ENCODE measurements at regions not wholly inside any gene's neighbourhood (a gene's known extent, or its start where the extent isn't known, plus 50 kb on each side); places are given as distances from the start of the nearest gene placed in this dataset.

- no peak for TF ChIP-seq CTCF (IDR thresholded peaks at IDR 0.05; ENCODE audit: insufficient read depth in 1 of 2, low read depth in 1 of 2, low read length in 1 of 2, severe bottlenecking in 1 of 2, unreplicated experiment in 1 of 2)
- no peak overlapping the region for H3K27ac Mint-ChIP-seq (ENCODE audit: unreplicated experiment)
Observed at GRCh38 chr5:50562694-50563093, 103.7 kb upstream of the PARP8 start.

GRCh38 chr5:50564079-50564478 lies 102.4 kb upstream of the PARP8 start:
- Histone ChIP-seq H3K4me3 (ENCODE audit: low read depth, low read length) (no peak overlapping the region), H3K36me3 (ENCODE audit: control insufficient read depth, insufficient read depth, low read length) (no peaks in the 10 kb centered on the region), H3K4me1 (no peaks in the 10 kb centered on the region), H3K27me3 (replicated peaks; ENCODE audit: control insufficient read depth, insufficient read depth, low read length) (no peaks in the 10 kb centered on the region), H3K9me3 (no peaks in the 10 kb centered on the region)
- intact Hi-C loops (cut with micrococcal nuclease; ENCODE audit: unreplicated experiment): no loop called here
- Mint-ChIP-seq H3K4me1 (ENCODE audit: low read depth, unreplicated experiment) (no peaks in the 10 kb centered on the region), H3K27ac (ENCODE audit: unreplicated experiment) (no peak overlapping the region), H3K9me3 (ENCODE audit: unreplicated experiment) (no peaks in the 10 kb centered on the region), H3K27me3 (ENCODE audit: insufficient read depth, unreplicated experiment) (no peaks in the 10 kb centered on the region), H3K4me3 (ENCODE audit: unreplicated experiment) (no peak overlapping the region), H3K36me3 (ENCODE audit: insufficient read depth, unreplicated experiment) (no peaks in the 10 kb centered on the region)
- no peak for DNase-seq
- no peak for TF ChIP-seq CTCF (IDR thresholded peaks at IDR 0.05; ENCODE audit: insufficient read depth in 1 of 2, low read depth in 1 of 2, low read length in 1 of 2, severe bottlenecking in 1 of 2, unreplicated experiment in 1 of 2)
- BruUV-seq (replicated peaks): no TSS peak
- ChIA-PET CTCF (no interaction called here), POLR2A (no interaction called here)

More at GRCh38 chr5:50562694-50563093, 103.7 kb upstream of the PARP8 start:
- no peaks in the 10 kb centered on the region for H3K27me3 ChIP-seq (replicated peaks; ENCODE audit: control insufficient read depth, insufficient read depth, low read length)
- no peaks in the 10 kb centered on the region for H3K36me3 Mint-ChIP-seq (ENCODE audit: insufficient read depth, unreplicated experiment)
- no peak overlapping the region for H3K4me3 Mint-ChIP-seq (ENCODE audit: unreplicated experiment)
- no peaks in the 10 kb centered on the region for H3K36me3 ChIP-seq (ENCODE audit: control insufficient read depth, insufficient read depth, low read length)
- DNase-seq: no peak
- H3K4me3 ChIP-seq (ENCODE audit: low read depth, low read length): no peak overlapping the region
- POLR2A ChIA-PET: no interaction called here
- no peaks in the 10 kb centered on the region for H3K4me1 Mint-ChIP-seq (ENCODE audit: low read depth, unreplicated experiment)
- no TSS peak for BruUV-seq (replicated peaks)
- CTCF ChIA-PET: no interaction called here
- H3K4me1 ChIP-seq: no peaks in the 10 kb centered on the region
- no peaks in the 10 kb centered on the region for H3K27me3 Mint-ChIP-seq (ENCODE audit: insufficient read depth, unreplicated experiment)
- H3K9me3 ChIP-seq: no peaks in the 10 kb centered on the region
- no peaks in the 10 kb centered on the region for H3K9me3 Mint-ChIP-seq (ENCODE audit: unreplicated experiment)
- intact Hi-C loops (cut with micrococcal nuclease; ENCODE audit: unreplicated experiment): no loop called here

- BruUV-seq (replicated peaks): no TSS peak
- Histone ChIP-seq H3K4me3 (ENCODE audit: low read depth, low read length) (no peak overlapping the region), H3K9me3 (no peaks in the 10 kb centered on the region), H3K27me3 (replicated peaks; ENCODE audit: control insufficient read depth, insufficient read depth, low read length) (no peaks in the 10 kb centered on the region), H3K36me3 (ENCODE audit: control insufficient read depth, insufficient read depth, low read length) (no peaks in the 10 kb centered on the region), H3K4me1 (no peaks in the 10 kb centered on the region)
- POLR2A ChIA-PET: no interaction called here
- intact Hi-C loops (cut with micrococcal nuclease; ENCODE audit: unreplicated experiment): no loop called here
- Mint-ChIP-seq H3K4me1 (ENCODE audit: low read depth, unreplicated experiment) (no peaks in the 10 kb centered on the region), H3K9me3 (ENCODE audit: unreplicated experiment) (no peaks in the 10 kb centered on the region), H3K27ac (ENCODE audit: unreplicated experiment) (no peak overlapping the region), H3K4me3 (ENCODE audit: unreplicated experiment) (no peak overlapping the region), H3K36me3 (ENCODE audit: insufficient read depth, unreplicated experiment) (no peaks in the 10 kb centered on the region), H3K27me3 (ENCODE audit: insufficient read depth, unreplicated experiment) (no peaks in the 10 kb centered on the region)
- no peak for DNase-seq
- CTCF ChIA-PET: no interaction called here
- TF ChIP-seq CTCF (IDR thresholded peaks at IDR 0.05; ENCODE audit: insufficient read depth in 1 of 2, low read depth in 1 of 2, low read length in 1 of 2, severe bottlenecking in 1 of 2, unreplicated experiment in 1 of 2): no peak
Observed at GRCh38 chr5:50564558-50564957, 101.9 kb upstream of the PARP8 start.

Data from Caco-2 (cell line).